A549 (cell line): ENCODE measurements at regions not wholly inside any gene's neighbourhood (a gene's known extent, or its start where the extent isn't known, plus 50 kb on each side); places are given as distances from the start of the nearest gene placed in this dataset.

Experiments
- ATAC-seq, 2 experiments: fragments of 200-7000 bp in 1 of 2; fragments of >200 bp in 1 of 2; cut with Nextera tagmentation in 1 of 2; cut with Tn5 transposase in 1 of 2; 3 replicates each; pipeline versions ENCODE4 v1.8.0 to v1.9.1; 2018 to 2020; ENCODE audit warnings: mild to moderate bottlenecking in 1 of 2, moderate library complexity in 1 of 2
- CTCF ChIA-PET: fragments of 300-600 bp; sonication (Branson Sonifier 250); formaldehyde crosslinking; extraction: SDS; loops from one replicate; lab custom pipeline; 2021; ENCODE audit warnings: antibody characterized with exemption, inconsistent platforms; lab: Yijun Ruan, JAX
- POLR2A ChIA-PET: fragments of 350-600 bp; formaldehyde crosslinking; extraction: SDS; loops from one replicate; lab custom pipeline; 2021; ENCODE audit warnings: antibody characterized with exemption, inconsistent platforms; lab: Yijun Ruan, JAX
- DNase-seq, 2 experiments: peaks; one replicate each; pipeline versions ENCODE4 v3.0.0 to v3.0.0-alpha.2; 2011 to 2016; ENCODE audit warnings: low read depth in 1 of 2, low spot score in 1 of 2
- FAIRE-seq: peaks from 2 replicates; lab custom pipeline; 2011; peaks lifted over from hg19 to GRCh38; lab: Jason Lieb, UNC
- H3K27ac ChIP-seq, 2 experiments: fragments of >200 bp; sonication (Bioruptor Twin); formaldehyde crosslinking; 3 replicates each; pipeline ENCODE4 v1.5.1; 2016 to 2017
- H3K4me1 ChIP-seq: fragments of >200 bp; sonication (Bioruptor Twin); formaldehyde crosslinking; 3 replicates; pipeline ENCODE4 v1.6.1; 2016
- H3K4me2 ChIP-seq: fragments of >200 bp; sonication (Bioruptor Twin); formaldehyde crosslinking; 3 replicates; pipeline ENCODE4 v1.6.1; 2016
- H3K4me3 ChIP-seq: fragments of >200 bp; sonication (Bioruptor Twin); formaldehyde crosslinking; 3 replicates; pipeline ENCODE4 v1.5.1; 2016
- H3K9me3 ChIP-seq: fragments of >200 bp; sonication (Bioruptor Twin); formaldehyde crosslinking; 3 replicates; pipeline ENCODE4 v1.6.1; 2016
- CBX8 ChIP-seq: fragments of 200-600 bp; sonication (generic); IDR thresholded peaks from 2 replicates; pipeline ENCODE4 v1.6.1; 2016
- FOSL2 ChIP-seq, 2 experiments: fragments of 450-650 bp in 1 of 2; fragments of >200 bp in 1 of 2; sonication (Bioruptor Twin) in 1 of 2; formaldehyde crosslinking; IDR thresholded peaks; 2 replicates each; pipeline versions ENCODE4 v1.5.0 to v1.6.1; 2016 to 2020; ENCODE audit warnings: mild to moderate bottlenecking in 1 of 2, moderate library complexity in 1 of 2
- HDAC2 ChIP-seq: fragments of 200-600 bp; sonication (generic); IDR thresholded peaks from 2 replicates; pipeline ENCODE4 v1.6.1; 2016
- KDM5A ChIP-seq: fragments of 200-600 bp; sonication (generic); IDR thresholded peaks from 2 replicates; pipeline ENCODE4 v1.6.1; 2016; ENCODE audit warnings: antibody characterized with exemption, mild to moderate bottlenecking
- MAFK ChIP-seq: fragments of 450-650 bp; IDR thresholded peaks from 2 replicates; pipeline ENCODE4 v1.6.1; 2014; ENCODE audit not compliant: partially characterized antibody
- NR3C1 ChIP-seq: fragments of >200 bp; sonication (Bioruptor Twin); formaldehyde crosslinking; IDR thresholded peaks from 3 replicates; pipeline ENCODE4 v1.6.1; 2017
- POLR2AphosphoS2 ChIP-seq: conservative IDR thresholded peaks from 2 replicates; pipeline ENCODE4 v1.6.1; 2012; ENCODE audit warnings: low read length, improper control_type of control experiment, inconsistent platforms
- SMC3 ChIP-seq: fragments of >200 bp; sonication (Bioruptor Twin); formaldehyde crosslinking; IDR thresholded peaks from 3 replicates; pipeline ENCODE4 v1.6.1; 2018; ENCODE audit warnings: inconsistent platforms
- SREBF2 ChIP-seq: fragments of 450-650 bp; IDR thresholded peaks from 2 replicates; pipeline ENCODE4 v1.6.1; 2014; ENCODE audit warnings: mild to moderate bottlenecking, moderate library complexity
- TFCP2L1 ChIP-seq: fragments of 250-450 bp; sonication (Bioruptor Pico); IDR thresholded peaks from 2 replicates; pipeline ENCODE4 v1.5.0; 2021; ENCODE audit warnings: mild to moderate bottlenecking
- TP53 ChIP-seq: fragments of 250-450 bp; sonication (Bioruptor Pico); IDR thresholded peaks from 2 replicates; pipeline ENCODE4 v1.5.0; 2021; ENCODE audit warnings: mild to moderate bottlenecking, moderate library complexity
- ZC3H11A ChIP-seq: fragments of 450-650 bp; IDR thresholded peaks from 2 replicates; pipeline ENCODE4 v1.6.1; 2014; ENCODE audit warnings: antibody characterized with exemption, mild to moderate bottlenecking
- ZFP36 ChIP-seq: fragments of 450-650 bp; IDR thresholded peaks from 2 replicates; pipeline ENCODE4 v1.6.1; 2014; ENCODE audit warnings: borderline replicate concordance; ENCODE audit not compliant: partially characterized antibody
- ZSCAN20 ChIP-seq: fragments of 250-450 bp; sonication (Bioruptor Pico); IDR thresholded peaks from 2 replicates; pipeline ENCODE4 v1.8.0; 2022; ENCODE audit warnings: mild to moderate bottlenecking, moderate library complexity
- WGBS: methylation state at CpG from one replicate; pipeline ENCODE4 v1.1.6; 2017; ENCODE audit errors: missing lambda C conversion rate; 5-methylcytosine and 5-hydroxymethylcytosine counted together
- TF ChIP-seq, protein P1 (sequence below): fragments of 150-350 bp; IDR thresholded peaks from 2 replicates; pipeline ENCODE4 v1.6.1; 2014; ENCODE audit warnings: low read depth, mild to moderate bottlenecking, low read length
- TF ChIP-seq, protein P2 (sequence below): fragments of >200 bp; sonication (Bioruptor Twin); formaldehyde crosslinking; IDR thresholded peaks from 3 replicates; pipeline ENCODE4 v1.5.1; 2016
- TF ChIP-seq, protein P3 (sequence below): fragments of >200 bp; sonication (Bioruptor Twin); formaldehyde crosslinking; IDR thresholded peaks from 2 replicates; pipeline ENCODE4 v1.6.1; 2016
- TF ChIP-seq, protein P4 (sequence below): fragments of 250-450 bp; sonication (Bioruptor Pico); IDR thresholded peaks from 2 replicates; pipeline ENCODE4 v1.5.0; 2020; ENCODE audit warnings: low read depth, mild to moderate bottlenecking, moderate library complexity

DNA sequence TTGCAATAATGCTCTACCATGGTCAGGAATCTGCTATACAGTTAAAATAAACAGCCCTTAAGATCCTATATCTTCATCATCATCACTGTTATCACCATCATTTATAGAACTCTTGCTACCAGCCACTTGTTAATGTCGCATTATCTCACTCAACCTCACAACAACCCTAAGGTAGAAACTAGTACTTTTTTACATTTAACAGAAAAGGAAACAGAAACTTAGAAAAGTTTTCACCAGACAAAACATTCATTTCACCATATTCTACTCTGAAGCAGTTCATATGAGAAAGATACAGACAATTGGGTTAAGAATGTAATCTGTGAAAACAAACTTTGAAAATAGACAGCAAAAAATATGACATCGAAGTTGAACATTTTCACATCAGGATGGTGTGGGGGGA lies 262.6 kb downstream of the ATG4C start:
- TF ChIP-seq POLR2AphosphoS2, result no peak
- no peak for TF ChIP-seq FOSL2 (IDR thresholded peaks at IDR 0.05)
- no peak for TF ChIP-seq FOSL2 (CRISPR knock-in tag; IDR thresholded peaks at IDR 0.05)
- TF ChIP-seq, protein P1, sequence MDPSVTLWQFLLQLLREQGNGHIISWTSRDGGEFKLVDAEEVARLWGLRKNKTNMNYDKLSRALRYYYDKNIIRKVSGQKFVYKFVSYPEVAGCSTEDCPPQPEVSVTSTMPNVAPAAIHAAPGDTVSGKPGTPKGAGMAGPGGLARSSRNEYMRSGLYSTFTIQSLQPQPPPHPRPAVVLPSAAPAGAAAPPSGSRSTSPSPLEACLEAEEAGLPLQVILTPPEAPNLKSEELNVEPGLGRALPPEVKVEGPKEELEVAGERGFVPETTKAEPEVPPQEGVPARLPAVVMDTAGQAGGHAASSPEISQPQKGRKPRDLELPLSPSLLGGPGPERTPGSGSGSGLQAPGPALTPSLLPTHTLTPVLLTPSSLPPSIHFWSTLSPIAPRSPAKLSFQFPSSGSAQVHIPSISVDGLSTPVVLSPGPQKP, result no peak
- no peak for TF ChIP-seq ZC3H11A
- TF ChIP-seq TFCP2L1 (CRISPR knock-in tag), result no peak
- no peak for TF ChIP-seq ZFP36
- Histone ChIP-seq H3K4me3 (no peak overlapping the region), H3K4me1 (no peaks in the 10 kb centered on the region), H3K4me2 (no peak overlapping the region), H3K9me3 (no peaks in the 10 kb centered on the region), H3K27ac (no peak overlapping the region)
- no peak for FAIRE-seq
- no peak for ATAC-seq
- DNase-seq, result no peak
- POLR2A ChIA-PET, result no interaction called here
- CTCF ChIA-PET, result no interaction called here
- 38% methylated on average over 2 of the region's 2 CpGs for WGBS

DNA sequence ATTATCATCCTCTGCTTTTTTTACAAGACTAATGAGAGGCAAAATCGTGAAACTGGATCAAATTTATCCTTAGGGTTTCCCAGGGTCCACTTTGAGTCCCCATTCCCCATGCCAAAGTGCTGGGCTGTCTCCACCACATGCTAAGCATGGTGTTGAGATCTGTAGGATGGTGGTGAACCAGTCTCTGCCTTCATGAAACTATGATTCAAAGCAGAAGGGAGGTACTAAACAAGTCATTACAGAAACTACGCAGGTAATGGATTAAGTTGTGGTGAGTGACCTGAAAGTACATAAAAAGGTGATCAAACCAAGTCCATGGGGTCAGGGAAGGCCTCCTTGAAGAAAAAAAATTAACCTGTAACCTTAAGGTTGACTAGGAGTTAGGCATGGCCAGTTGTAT lies 265.2 kb downstream of the ATG4C start:
- ChIA-PET CTCF (no interaction called here), POLR2A (no interaction called here)
- 0% methylated on average over 2 of the region's 2 CpGs for WGBS
- DNase-seq (no peak), FAIRE-seq (no peak), ATAC-seq (no peak)
- Histone ChIP-seq H3K4me1 (no peaks in the 10 kb centered on the region), H3K27ac (no peak overlapping the region), H3K4me3 (no peak overlapping the region), H3K4me2 (no peak overlapping the region), H3K9me3 (no peaks in the 10 kb centered on the region)
- TF ChIP-seq, protein P2, sequence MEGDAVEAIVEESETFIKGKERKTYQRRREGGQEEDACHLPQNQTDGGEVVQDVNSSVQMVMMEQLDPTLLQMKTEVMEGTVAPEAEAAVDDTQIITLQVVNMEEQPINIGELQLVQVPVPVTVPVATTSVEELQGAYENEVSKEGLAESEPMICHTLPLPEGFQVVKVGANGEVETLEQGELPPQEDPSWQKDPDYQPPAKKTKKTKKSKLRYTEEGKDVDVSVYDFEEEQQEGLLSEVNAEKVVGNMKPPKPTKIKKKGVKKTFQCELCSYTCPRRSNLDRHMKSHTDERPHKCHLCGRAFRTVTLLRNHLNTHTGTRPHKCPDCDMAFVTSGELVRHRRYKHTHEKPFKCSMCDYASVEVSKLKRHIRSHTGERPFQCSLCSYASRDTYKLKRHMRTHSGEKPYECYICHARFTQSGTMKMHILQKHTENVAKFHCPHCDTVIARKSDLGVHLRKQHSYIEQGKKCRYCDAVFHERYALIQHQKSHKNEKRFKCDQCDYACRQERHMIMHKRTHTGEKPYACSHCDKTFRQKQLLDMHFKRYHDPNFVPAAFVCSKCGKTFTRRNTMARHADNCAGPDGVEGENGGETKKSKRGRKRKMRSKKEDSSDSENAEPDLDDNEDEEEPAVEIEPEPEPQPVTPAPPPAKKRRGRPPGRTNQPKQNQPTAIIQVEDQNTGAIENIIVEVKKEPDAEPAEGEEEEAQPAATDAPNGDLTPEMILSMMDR, result no peak
- TF ChIP-seq, protein P3, sequence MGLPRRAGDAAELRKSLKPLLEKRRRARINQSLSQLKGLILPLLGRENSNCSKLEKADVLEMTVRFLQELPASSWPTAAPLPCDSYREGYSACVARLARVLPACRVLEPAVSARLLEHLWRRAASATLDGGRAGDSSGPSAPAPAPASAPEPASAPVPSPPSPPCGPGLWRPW, result no peak
- TF ChIP-seq NR3C1 (no peak), HDAC2 (no peak), CBX8 (no peak), SREBF2 (no peak), ZFP36 (no peak), MAFK (no peak), SMC3 (no peak), ZSCAN20 (CRISPR knock-in tag) (no peak), TP53 (CRISPR knock-in tag) (no peak)
- TF ChIP-seq, protein P4, sequence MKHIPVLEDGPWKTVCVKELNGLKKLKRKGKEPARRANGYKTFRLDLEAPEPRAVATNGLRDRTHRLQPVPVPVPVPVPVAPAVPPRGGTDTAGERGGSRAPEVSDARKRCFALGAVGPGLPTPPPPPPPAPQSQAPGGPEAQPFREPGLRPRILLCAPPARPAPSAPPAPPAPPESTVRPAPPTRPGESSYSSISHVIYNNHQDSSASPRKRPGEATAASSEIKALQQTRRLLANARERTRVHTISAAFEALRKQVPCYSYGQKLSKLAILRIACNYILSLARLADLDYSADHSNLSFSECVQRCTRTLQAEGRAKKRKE (CRISPR knock-in tag), result no peak

DNA sequence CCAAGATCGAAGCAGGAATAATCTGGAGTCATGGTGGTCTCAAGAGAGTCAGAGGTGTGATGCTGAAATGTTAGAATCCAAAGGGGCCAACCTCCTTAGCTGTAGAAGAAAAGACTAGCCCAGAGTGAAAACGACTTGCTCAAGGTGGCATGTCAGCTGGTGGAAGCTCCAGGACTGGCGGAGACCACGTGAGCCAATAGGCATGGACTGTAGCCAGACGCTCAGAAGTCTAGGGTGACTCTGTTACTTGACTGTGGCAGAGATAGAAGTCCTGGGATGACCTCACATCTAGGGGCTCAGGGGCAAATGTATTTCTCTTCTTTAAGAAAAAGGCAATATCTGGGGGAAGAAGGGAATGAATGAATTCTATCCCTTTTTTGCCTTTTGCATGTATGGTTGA lies 267.4 kb downstream of the ATG4C start:
- CTCF ChIA-PET, result no interaction called here
- DNase-seq, result no peak
- TF ChIP-seq SMC3, result no peak
- no peak for TF ChIP-seq KDM5A
- Histone ChIP-seq H3K4me1 (no peaks in the 10 kb centered on the region), H3K4me3 (no peak overlapping the region), H3K27ac (no peak overlapping the region), H3K9me3 (no peaks in the 10 kb centered on the region), H3K4me2 (no peak overlapping the region)
- no peak for FAIRE-seq
- POLR2A ChIA-PET, result no interaction called here
- WGBS, result 12% methylated on average over 5 of the region's 5 CpGs
- no peak for ATAC-seq
